ENCODE measurements at regions not wholly inside any gene's neighbourhood (a gene's known extent, or its start where the extent isn't known, plus 50 kb on each side); places are given as distances from the start of the nearest gene placed in this dataset.

DNA sequence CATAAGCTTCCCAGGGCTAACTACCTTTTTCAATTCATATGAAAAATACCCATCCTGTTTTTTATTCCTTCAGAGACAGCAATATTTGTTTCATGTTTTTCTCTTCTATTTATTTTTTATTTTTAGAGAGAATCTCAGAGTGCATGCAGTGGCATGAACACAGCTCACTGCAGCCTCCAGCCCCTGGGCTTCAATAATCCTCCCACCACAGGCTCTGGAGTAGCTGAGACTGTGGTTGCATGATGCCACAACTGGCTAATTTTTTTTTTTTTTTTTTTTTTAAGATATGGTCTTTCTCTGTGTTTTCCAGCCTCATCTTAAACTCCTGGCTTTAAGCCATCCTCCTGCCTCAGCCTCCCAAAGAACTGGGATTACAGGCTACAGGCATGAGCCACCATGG, 296.7 kb upstream of the AKR1E2 start:
- Mint-ChIP-seq H3K36me3 (ENCODE audit: low read depth, unreplicated experiment) (no peaks in the 10 kb centered on the region), H3K27me3 (ENCODE audit: low read depth, unreplicated experiment) (no peaks in the 10 kb centered on the region), H3K4me1 (ENCODE audit: low read depth, unreplicated experiment) (peaks cover 13% of the 10 kb centered on the region), H3K4me3 (ENCODE audit: unreplicated experiment) (no peak overlapping the region), H3K27ac (ENCODE audit: unreplicated experiment) (no peak overlapping the region), H3K9me3 (ENCODE audit: unreplicated experiment) (peaks cover 2% of the 10 kb centered on the region)
- H3K9me3 ChIP-seq (ENCODE audit: insufficient read depth, low read depth, low read length), result no peaks in the 10 kb centered on the region
- TF ChIP-seq, protein P1, sequence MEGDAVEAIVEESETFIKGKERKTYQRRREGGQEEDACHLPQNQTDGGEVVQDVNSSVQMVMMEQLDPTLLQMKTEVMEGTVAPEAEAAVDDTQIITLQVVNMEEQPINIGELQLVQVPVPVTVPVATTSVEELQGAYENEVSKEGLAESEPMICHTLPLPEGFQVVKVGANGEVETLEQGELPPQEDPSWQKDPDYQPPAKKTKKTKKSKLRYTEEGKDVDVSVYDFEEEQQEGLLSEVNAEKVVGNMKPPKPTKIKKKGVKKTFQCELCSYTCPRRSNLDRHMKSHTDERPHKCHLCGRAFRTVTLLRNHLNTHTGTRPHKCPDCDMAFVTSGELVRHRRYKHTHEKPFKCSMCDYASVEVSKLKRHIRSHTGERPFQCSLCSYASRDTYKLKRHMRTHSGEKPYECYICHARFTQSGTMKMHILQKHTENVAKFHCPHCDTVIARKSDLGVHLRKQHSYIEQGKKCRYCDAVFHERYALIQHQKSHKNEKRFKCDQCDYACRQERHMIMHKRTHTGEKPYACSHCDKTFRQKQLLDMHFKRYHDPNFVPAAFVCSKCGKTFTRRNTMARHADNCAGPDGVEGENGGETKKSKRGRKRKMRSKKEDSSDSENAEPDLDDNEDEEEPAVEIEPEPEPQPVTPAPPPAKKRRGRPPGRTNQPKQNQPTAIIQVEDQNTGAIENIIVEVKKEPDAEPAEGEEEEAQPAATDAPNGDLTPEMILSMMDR (IDR thresholded peaks at IDR 0.05; ENCODE audit: insufficient read depth, low read depth, low read length), result no peak
- no peak overlapping the region for H2AFZ ChIP-seq (ENCODE audit: low read depth, low read length)
- H3K27me3 ChIP-seq (ENCODE audit: insufficient read depth, low read length), result no peaks in the 10 kb centered on the region
- H3K4me2 ChIP-seq (ENCODE audit: low read length), result no peak overlapping the region
- no peak overlapping the region for H3K9ac ChIP-seq (ENCODE audit: low read length)
- no peaks in the 10 kb centered on the region for H3K79me2 ChIP-seq (ENCODE audit: insufficient read depth, low read length)
- H3K36me3 ChIP-seq (ENCODE audit: insufficient read depth, low read length), result no peaks in the 10 kb centered on the region
- H3K4me3 ChIP-seq (ENCODE audit: insufficient read depth, low read depth, low read length), result no peak overlapping the region
- H3K27ac ChIP-seq (ENCODE audit: low read depth, low read length), result no peak overlapping the region
- no peak for FAIRE-seq
- H4K20me1 ChIP-seq (ENCODE audit: insufficient read depth, low read length), result no peaks in the 10 kb centered on the region
- no peak for DNase-seq (ENCODE audit: low read depth)
- peaks cover 11% of the 10 kb centered on the region for H3K4me1 ChIP-seq (ENCODE audit: insufficient read depth, low read length)

DNA sequence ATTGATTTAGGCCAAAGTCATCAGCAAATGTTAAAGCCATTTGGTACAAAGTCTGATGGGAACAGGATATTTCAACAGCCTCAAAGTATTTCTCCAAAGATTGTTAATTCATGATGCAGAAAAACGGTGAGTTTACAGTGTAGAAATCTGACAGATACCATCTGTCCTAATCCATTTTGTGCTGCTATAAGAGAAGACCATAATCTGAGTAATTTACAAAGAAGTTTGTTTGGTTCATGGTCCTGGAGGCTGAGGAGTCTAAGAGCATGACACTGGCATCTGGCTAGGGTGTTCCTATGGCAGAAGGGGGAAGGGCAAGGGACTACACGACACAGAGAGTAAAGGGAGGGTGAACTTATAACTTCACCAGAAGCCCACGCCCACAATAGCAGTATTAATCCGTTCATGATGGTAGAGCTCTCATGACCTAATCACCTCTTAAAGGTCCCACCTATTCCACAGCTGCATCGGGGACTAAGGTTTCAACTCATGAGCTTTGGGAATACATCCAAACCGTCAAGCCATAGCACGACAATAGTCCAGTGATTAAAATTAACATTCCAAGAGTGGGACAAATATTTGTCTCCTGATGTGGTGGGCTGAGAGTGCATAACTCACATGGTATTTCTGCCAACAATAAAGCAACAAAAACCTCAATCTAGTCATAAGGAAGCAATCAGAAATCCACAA, 298.6 kb upstream of the AKR1E2 start:
- Histone ChIP-seq H3K36me3 (ENCODE audit: insufficient read depth, low read length) (no peaks in the 10 kb centered on the region), H3K9me3 (ENCODE audit: insufficient read depth, low read depth, low read length) (no peaks in the 10 kb centered on the region), H3K27me3 (ENCODE audit: insufficient read depth, low read length) (no peaks in the 10 kb centered on the region), H3K4me3 (ENCODE audit: insufficient read depth, low read depth, low read length) (no peak overlapping the region), H3K9ac (ENCODE audit: low read length) (peak overlapping the region; percentile 17), H3K79me2 (ENCODE audit: insufficient read depth, low read length) (no peaks in the 10 kb centered on the region), H3K4me2 (ENCODE audit: low read length) (peak overlapping the region; percentile 12), H4K20me1 (ENCODE audit: insufficient read depth, low read length) (no peaks in the 10 kb centered on the region), H3K4me1 (ENCODE audit: insufficient read depth, low read length) (peaks cover 9% of the 10 kb centered on the region), H2AFZ (ENCODE audit: low read depth, low read length) (no peak overlapping the region), H3K27ac (ENCODE audit: low read depth, low read length) (peak overlapping the region; percentile 56)
- Mint-ChIP-seq H3K27ac (ENCODE audit: unreplicated experiment) (no peak overlapping the region), H3K36me3 (ENCODE audit: low read depth, unreplicated experiment) (no peaks in the 10 kb centered on the region), H3K4me1 (ENCODE audit: low read depth, unreplicated experiment) (peaks cover 13% of the 10 kb centered on the region), H3K9me3 (ENCODE audit: unreplicated experiment) (peaks cover 2% of the 10 kb centered on the region), H3K4me3 (ENCODE audit: unreplicated experiment) (no peak overlapping the region), H3K27me3 (ENCODE audit: low read depth, unreplicated experiment) (no peaks in the 10 kb centered on the region)
- no peak for TF ChIP-seq EZH2 (IDR thresholded peaks at IDR 0.05; ENCODE audit: insufficient read depth, low read length)
- DNase-seq (ENCODE audit: low read depth) (peak; percentile 64), FAIRE-seq (peak; percentile 75)

DNA sequence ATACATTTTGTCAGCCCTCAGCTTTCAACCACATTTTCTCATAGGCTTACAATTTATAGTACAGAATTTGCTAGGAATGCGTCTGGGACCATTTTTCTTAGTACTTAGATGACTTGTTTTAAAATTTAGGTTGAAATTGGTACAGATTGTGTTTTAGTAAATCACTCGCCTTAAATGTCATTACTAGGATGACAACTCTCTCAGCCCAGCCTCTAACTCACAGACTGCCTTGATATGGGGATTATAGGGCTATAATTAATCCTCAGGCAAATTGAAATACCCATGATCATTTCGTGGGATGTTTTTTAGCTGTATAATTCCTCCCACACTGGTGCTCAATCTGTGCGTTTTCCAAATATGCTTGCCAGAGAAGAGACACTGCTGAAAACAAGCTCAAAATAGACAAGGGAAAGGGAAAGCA, 299.7 kb upstream of the AKR1E2 start:
- H3K4me1 ChIP-seq (ENCODE audit: insufficient read depth, low read length), result peaks cover 7% of the 10 kb centered on the region
- Mint-ChIP-seq H3K36me3 (ENCODE audit: low read depth, unreplicated experiment) (no peaks in the 10 kb centered on the region), H3K4me3 (ENCODE audit: unreplicated experiment) (no peak overlapping the region), H3K9me3 (ENCODE audit: unreplicated experiment) (peaks cover 2% of the 10 kb centered on the region), H3K27ac (ENCODE audit: unreplicated experiment) (peak overlapping the region; percentile 22), H3K27me3 (ENCODE audit: low read depth, unreplicated experiment) (no peaks in the 10 kb centered on the region), H3K4me1 (ENCODE audit: low read depth, unreplicated experiment) (peaks cover 13% of the 10 kb centered on the region)
- no peak overlapping the region for H3K4me3 ChIP-seq (ENCODE audit: insufficient read depth, low read depth, low read length)
- H3K4me2 ChIP-seq (ENCODE audit: low read length), result no peak overlapping the region
- H3K9ac ChIP-seq (ENCODE audit: low read length), result no peak overlapping the region
- no peak overlapping the region for H2AFZ ChIP-seq (ENCODE audit: low read depth, low read length)
- no peak overlapping the region for H3K27ac ChIP-seq (ENCODE audit: low read depth, low read length)
- FAIRE-seq (peak; percentile 68), DNase-seq (ENCODE audit: low read depth) (no peak)
- H3K79me2 ChIP-seq (ENCODE audit: insufficient read depth, low read length), result no peaks in the 10 kb centered on the region
- TF ChIP-seq EZH2 (IDR thresholded peaks at IDR 0.05; ENCODE audit: insufficient read depth, low read length), result no peak
- TF ChIP-seq, protein P1 (IDR thresholded peaks at IDR 0.05; ENCODE audit: insufficient read depth, low read depth, low read length), result no peak
- H3K9me3 ChIP-seq (ENCODE audit: insufficient read depth, low read depth, low read length), result no peaks in the 10 kb centered on the region
- H3K27me3 ChIP-seq (ENCODE audit: insufficient read depth, low read length), result no peaks in the 10 kb centered on the region
- H4K20me1 ChIP-seq (ENCODE audit: insufficient read depth, low read length), result no peaks in the 10 kb centered on the region
- H3K36me3 ChIP-seq (ENCODE audit: insufficient read depth, low read length), result no peaks in the 10 kb centered on the region
